GM21360 (cell line): ENCODE measurements at regions not wholly inside any gene's neighbourhood (a gene's known extent, or its start where the extent isn't known, plus 50 kb on each side); places are given as distances from the start of the nearest gene placed in this dataset.
"Not testable (repeated sequence)": the region's sequence is repeated elsewhere in the genome, so short reads cannot be mapped to it uniquely, and the experiment has no call there.

Experiments
- ATAC-seq: cut with Tn5 transposase; IDR thresholded peaks from one replicate; pipeline ENCODE4 v1.9.1; 2021; ENCODE audit warnings: mild to moderate bottlenecking, moderate library complexity; ENCODE audit not compliant: unreplicated experiment

- no peak for ATAC-seq
These were observed 173.4 kb upstream of the SGCG start for GRCh38 chr13:23007426-23007825.

- ATAC-seq = no peak
These were observed 162.6 kb upstream of the SGCG start for GRCh38 chr13:23018143-23018542.

DNA sequence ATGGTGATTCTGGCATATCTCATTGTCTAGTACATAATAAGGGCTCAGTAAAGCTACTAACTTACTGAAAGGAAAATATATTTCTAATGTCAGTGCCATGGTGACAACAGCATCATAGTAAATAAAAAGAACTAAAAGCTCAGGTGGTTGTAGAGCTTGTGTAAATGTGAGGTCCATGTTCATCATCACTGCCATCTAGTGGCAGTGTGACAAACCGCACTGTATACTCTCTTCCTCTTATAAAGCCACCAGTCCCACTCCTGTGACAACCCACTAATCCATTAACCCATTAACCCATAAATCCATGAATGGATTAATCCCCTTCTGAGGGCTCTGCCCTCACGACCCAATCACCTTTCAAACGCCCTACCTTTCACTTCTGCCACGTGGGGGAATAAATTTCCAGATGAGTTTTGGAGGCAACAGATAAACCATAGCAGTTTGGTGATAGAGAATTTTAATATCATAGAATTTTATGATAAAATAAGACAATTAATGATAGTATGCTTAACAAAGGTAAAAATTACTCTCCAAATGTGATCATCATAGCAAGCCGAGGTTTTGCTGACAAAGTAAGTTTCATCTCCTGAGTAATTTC is 160.4 kb upstream of the SGCG start:
- ATAC-seq = peak; percentile 90

- no peak for ATAC-seq
These were observed 158.9 kb upstream of the SGCG start for GRCh38 chr13:23021906-23022305.

GRCh38 chr13:23022704-23023103 is 158.1 kb upstream of the SGCG start:
- ATAC-seq = no peak

- ATAC-seq = no peak
These were observed 154.7 kb upstream of the SGCG start for GRCh38 chr13:23025864-23026608.

- no peak for ATAC-seq
These were observed 141.4 kb upstream of the SGCG start for GRCh38 chr13:23039266-23039935.

- ATAC-seq = no peak
These were observed 138.6 kb upstream of the SGCG start for GRCh38 chr13:23042181-23042580.

DNA sequence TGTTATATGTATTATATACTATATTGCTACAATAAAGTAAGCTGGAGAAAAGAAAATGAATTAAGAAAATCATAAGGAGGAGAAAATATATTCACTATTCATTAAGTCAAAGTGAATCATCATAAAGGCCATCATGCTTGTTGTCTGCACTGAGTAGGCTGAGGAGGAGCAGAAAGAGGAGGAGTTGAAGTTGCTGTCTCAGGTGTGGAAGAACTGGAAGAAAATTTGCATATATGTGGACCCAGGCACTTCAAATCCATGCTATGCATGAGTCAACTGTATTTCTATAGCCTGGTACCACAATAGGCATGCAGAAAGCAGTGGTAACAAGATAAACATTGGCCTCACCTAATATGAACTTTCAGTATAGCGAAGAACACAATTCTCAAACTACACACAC is 135.9 kb upstream of the SGCG start:
- no peak for ATAC-seq

- ATAC-seq = no peak
These were observed 130.7 kb upstream of the SGCG start for GRCh38 chr13:23050126-23050525.

GRCh38 chr13:23053711-23054110 is 127.1 kb upstream of the SGCG start:
- not testable (repeated sequence) for ATAC-seq

GRCh38 chr13:23059173-23059572 is 121.6 kb upstream of the SGCG start:
- ATAC-seq = no peak

DNA sequence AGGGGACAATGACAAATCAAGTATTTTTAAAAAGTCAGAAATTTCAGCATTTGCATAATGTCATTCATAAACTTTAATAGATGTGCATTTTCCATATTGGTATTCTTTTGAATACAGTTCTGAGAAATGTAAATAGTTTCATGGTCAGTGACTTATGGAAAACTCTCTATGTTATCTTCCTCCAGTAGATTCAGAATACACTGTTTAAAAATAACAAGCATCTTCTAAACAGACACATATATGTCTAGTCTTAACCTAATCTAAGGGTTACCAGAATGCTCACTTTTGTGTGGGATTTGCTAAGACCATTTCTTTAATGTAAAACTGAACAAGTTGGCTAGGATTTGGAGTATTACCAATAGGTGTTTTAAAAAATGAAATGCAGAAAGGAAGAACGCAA is 119.8 kb upstream of the SGCG start:
- ATAC-seq = no peak

- ATAC-seq = no peak
These were observed 113.7 kb upstream of the SGCG start for GRCh38 chr13:23067129-23067528.

- ATAC-seq = no peak
These were observed 111.2 kb upstream of the SGCG start for GRCh38 chr13:23069566-23069965.

- no peak for ATAC-seq
These were observed 106.5 kb upstream of the SGCG start for GRCh38 chr13:23074075-23074828.

GRCh38 chr13:23081220-23081619 is 99.6 kb upstream of the SGCG start:
- no peak for ATAC-seq

DNA sequence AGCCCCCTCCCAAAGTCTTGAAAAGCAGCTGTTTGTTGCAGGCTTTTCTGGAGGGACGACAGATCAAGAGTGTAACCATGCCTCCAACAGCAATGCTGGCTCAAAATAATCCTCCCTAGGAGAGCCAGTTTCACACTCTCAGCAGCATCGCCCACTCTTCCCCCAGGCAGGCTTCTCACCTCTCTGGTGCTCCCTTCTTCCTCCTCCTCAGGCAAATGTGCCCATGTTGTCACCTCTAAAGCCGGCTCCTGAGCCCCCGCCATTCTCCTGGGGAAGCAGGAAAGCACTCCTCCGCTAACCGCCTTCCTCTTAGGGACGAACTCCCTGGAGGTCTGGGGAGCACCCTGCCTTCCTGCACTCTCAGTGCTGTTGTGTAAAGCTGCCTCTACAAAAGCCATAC is 98.9 kb upstream of the SGCG start:
- no peak for ATAC-seq

DNA sequence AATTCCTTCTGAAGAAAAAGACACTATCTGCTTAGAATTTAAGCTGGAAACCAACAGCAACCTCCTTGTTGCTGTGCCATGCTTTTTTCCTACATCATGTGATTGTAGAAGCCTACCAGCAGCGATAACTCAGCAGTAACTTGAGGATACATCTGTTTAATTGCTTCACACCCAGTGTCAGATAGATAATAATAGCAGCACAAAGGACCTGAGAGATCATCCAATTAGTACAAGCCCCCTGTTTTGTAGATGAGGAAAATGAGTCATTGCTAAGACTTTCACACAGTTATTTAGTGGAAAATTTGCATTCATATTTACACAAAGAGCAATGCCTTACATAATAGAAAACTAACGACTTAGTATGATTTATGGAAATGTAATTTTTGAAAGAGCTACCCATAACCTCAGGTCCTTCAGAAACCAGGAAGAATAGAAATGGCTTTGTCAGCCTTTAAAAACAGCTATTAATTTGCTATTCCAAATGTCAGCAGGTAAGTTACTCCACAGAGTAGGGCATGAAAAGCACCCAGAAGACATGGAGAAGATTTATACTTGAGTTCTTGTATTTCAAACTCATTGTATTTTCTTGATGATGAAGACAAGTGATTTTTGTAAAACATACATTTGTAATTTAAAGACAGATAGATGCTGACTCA is 93.7 kb upstream of the SGCG start:
- no peak for ATAC-seq

GRCh38 chr13:23087880-23088279 is 92.9 kb upstream of the SGCG start:
- no peak for ATAC-seq
